ENCODE measurements at regions not wholly inside any gene's neighbourhood (a gene's known extent, or its start where the extent isn't known, plus 50 kb on each side); places are given as distances from the start of the nearest gene placed in this dataset.
"Not testable (repeated sequence)": the region's sequence is repeated elsewhere in the genome, so short reads cannot be mapped to it uniquely, and the experiment has no call there.

GRCh38 chr11:89604281-89604680, 105.8 kb upstream of the TRIM77 start:
- DNase-seq (ENCODE audit: low read depth) = no peak
- H3K4me3 ChIP-seq (ENCODE audit: low read length) = no peak overlapping the region
- TF ChIP-seq CTCF (IDR thresholded peaks at IDR 0.05; ENCODE audit: insufficient read depth, low read depth, low read length, missing control alignments) = no peak

GRCh38 chr11:89606845-89607244, 103.3 kb upstream of the TRIM77 start:
- H3K4me3 ChIP-seq (ENCODE audit: low read length) = not testable (repeated sequence)
- peak; percentile 49 for DNase-seq (ENCODE audit: low read depth)

- not testable (repeated sequence) for H3K4me3 ChIP-seq (ENCODE audit: low read length)
- peak; percentile 17 for DNase-seq (ENCODE audit: low read depth)
Measured at GRCh38 chr11:89607497-89607896, 102.6 kb upstream of the TRIM77 start.

GRCh38 chr11:89608234-89608966, 101.7 kb upstream of the TRIM77 start:
- no peak for TF ChIP-seq CTCF (IDR thresholded peaks at IDR 0.05; ENCODE audit: insufficient read depth, low read depth, low read length, missing control alignments)

GRCh38 chr11:89612096-89612495, 98.0 kb upstream of the TRIM77 start:
- no peak for DNase-seq (ENCODE audit: low read depth)
- TF ChIP-seq CTCF (IDR thresholded peaks at IDR 0.05; ENCODE audit: insufficient read depth, low read depth, low read length, missing control alignments) = no peak
- no peak overlapping the region for H3K4me3 ChIP-seq (ENCODE audit: low read length)

More at GRCh38 chr11:89608234-89608966, 101.7 kb upstream of the TRIM77 start:
- H3K4me3 ChIP-seq (ENCODE audit: low read length) = no peak overlapping the region
- DNase-seq (ENCODE audit: low read depth) = no peak

- no peak for DNase-seq (ENCODE audit: low read depth)
- H3K4me3 ChIP-seq (ENCODE audit: low read length) = no peak overlapping the region
- no peak for TF ChIP-seq CTCF (IDR thresholded peaks at IDR 0.05; ENCODE audit: insufficient read depth, low read depth, low read length, missing control alignments)
Measured at GRCh38 chr11:89613911-89614310, 96.2 kb upstream of the TRIM77 start.

- DNase-seq (ENCODE audit: low read depth) = peak; percentile 10
- not testable (repeated sequence) for H3K4me3 ChIP-seq (ENCODE audit: low read length)
Measured at GRCh38 chr11:89614428-89614827, 95.7 kb upstream of the TRIM77 start.

- peak; percentile 4 for DNase-seq (ENCODE audit: low read depth)
- not testable (repeated sequence) for H3K4me3 ChIP-seq (ENCODE audit: low read length)
- TF ChIP-seq CTCF (IDR thresholded peaks at IDR 0.05; ENCODE audit: insufficient read depth, low read depth, low read length, missing control alignments) = peak; percentile 13
Measured at GRCh38 chr11:89615642-89616041, 94.5 kb upstream of the TRIM77 start.

GRCh38 chr11:89616161-89616560, 93.9 kb upstream of the TRIM77 start:
- DNase-seq (ENCODE audit: low read depth); H3K4me3 ChIP-seq (ENCODE audit: low read length): not testable (repeated sequence)
